ENCODE measurements at regions not wholly inside any gene's neighbourhood (a gene's known extent, or its start where the extent isn't known, plus 50 kb on each side); places are given as distances from the start of the nearest gene placed in this dataset.

DNA sequence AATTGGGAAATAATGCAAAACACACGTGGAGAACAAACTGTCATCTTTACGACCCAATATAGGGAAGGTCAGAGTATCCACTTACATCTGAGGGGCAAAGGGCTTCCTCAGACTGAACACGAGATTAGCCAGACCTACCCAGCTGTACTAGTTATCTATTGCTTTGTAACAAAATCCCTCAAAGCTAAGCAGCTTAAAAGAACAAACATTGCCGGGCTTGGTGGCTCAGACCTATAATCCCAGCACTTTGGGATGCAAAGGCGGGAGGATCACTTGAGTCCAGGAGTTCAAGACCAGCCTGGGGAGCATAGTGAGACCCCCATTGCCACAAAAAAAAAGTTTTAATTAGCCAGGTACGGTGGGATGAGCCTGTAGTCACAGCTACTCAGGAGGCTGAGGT is 262.8 kb downstream of the LTN1 start:
- TF ChIP-seq, protein P1, sequence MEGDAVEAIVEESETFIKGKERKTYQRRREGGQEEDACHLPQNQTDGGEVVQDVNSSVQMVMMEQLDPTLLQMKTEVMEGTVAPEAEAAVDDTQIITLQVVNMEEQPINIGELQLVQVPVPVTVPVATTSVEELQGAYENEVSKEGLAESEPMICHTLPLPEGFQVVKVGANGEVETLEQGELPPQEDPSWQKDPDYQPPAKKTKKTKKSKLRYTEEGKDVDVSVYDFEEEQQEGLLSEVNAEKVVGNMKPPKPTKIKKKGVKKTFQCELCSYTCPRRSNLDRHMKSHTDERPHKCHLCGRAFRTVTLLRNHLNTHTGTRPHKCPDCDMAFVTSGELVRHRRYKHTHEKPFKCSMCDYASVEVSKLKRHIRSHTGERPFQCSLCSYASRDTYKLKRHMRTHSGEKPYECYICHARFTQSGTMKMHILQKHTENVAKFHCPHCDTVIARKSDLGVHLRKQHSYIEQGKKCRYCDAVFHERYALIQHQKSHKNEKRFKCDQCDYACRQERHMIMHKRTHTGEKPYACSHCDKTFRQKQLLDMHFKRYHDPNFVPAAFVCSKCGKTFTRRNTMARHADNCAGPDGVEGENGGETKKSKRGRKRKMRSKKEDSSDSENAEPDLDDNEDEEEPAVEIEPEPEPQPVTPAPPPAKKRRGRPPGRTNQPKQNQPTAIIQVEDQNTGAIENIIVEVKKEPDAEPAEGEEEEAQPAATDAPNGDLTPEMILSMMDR (IDR thresholded peaks at IDR 0.05), result no peak
- TF ChIP-seq EZH2 (IDR thresholded peaks at IDR 0.05), result no peak
- no peak for TF ChIP-seq EZH2phosphoT487 (IDR thresholded peaks at IDR 0.05)
